NT2/D1 (cell line): ENCODE measurements at regions not wholly inside any gene's neighbourhood (a gene's known extent, or its start where the extent isn't known, plus 50 kb on each side); places are given as distances from the start of the nearest gene placed in this dataset.

Experiments
- SUZ12 ChIP-seq: IDR thresholded peaks from 2 replicates; pipeline ENCODE4 v1.6.1; 2011; ENCODE audit not compliant: insufficient read length, insufficient read depth; ENCODE audit errors: extremely low read depth
- YY1 ChIP-seq: IDR thresholded peaks from 2 replicates; pipeline ENCODE4 v1.6.1; 2011; ENCODE audit not compliant: insufficient read length, insufficient read depth
- ZNF274 ChIP-seq: IDR thresholded peaks from 2 replicates; pipeline ENCODE4 v1.6.1; 2011; ENCODE audit warnings: mild to moderate bottlenecking, low read depth, low read length

DNA sequence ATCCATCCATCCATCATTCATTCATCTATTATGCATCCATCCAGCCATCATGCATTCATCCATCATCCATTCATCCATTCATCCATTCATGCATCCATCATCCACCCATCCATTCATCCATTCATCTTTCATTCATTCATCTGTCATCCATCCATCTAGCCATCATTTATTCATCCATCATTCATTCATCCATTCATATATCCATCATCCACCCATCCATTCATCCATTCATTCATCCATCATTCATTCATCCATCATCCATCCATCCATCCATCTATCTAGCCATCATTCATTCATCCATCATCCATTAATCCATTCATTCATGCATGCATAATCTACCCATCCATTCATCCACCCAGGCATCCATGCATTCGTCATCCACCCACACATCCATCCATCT is 1450.3 kb downstream of the TBC1D22A start:
- TF ChIP-seq ZNF274, result no peak
- TF ChIP-seq YY1, result no peak
- TF ChIP-seq SUZ12, result no peak
